MV-4-11 (cell line): ENCODE measurements at regions not wholly inside any gene's neighbourhood (a gene's known extent, or its start where the extent isn't known, plus 50 kb on each side); places are given as distances from the start of the nearest gene placed in this dataset.

Experiments used
- DNase-seq: peaks from one replicate; lab custom pipeline; 2025; lab: John Stamatoyannopoulos, UW

DNA sequence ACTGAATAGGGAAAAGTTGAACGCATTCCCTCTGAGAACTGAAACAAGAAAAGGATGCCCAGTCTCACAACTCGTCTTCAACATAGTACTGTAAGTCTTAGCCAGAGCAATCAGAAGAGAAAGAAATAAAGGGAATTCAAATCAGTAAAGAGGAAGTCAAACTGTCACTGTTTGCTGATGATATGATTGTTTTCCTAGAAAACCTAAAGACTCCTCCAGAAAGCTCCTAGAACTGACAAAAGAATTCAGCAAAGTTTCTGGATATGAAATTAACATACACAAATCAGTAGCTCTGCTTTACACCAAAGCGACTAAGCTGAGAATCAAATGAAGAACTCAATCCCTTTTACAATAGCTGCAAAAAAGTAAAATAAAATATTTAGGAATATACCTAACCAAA, 471.2 kb upstream of the CNTN5 start:
- DNase-seq: no peak

DNA sequence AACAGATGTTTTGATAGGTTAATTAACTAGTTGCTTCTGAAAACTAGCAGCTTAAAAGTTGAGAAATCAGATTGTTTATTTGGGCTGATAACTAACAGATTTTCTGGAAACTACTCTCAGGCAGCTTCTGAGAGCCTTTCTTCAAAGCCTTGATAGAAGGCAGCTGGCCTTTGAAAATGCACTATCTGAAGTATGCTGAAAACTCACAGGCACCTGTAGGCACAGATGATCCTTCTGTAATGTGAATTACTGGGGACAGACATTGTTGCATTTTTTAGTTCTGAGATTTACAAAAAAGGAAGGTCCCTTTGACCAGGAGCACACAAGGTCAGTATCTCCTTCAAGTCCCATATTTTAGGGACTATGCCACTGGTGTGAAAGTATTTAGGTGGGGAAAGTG, 460.8 kb upstream of the CNTN5 start:
- no peak for DNase-seq

DNA sequence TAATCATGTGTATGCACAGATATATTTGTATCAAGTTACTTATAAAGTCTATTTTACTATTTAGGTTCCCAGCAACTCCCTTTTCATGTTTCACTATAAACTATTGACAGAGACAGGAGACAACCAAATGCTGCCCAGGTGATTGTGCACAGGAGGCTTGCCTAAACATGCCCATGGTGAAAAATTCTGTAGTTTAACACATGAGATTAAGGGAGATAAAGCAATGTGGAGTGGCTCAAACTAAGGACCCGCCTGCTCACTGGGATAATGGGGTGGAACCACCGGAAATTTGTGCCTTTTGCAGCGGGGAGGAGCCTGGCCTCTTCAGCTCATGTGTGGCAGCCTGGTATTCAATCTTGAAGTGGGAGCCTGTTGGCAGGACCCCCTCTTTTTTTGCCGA, 459.5 kb upstream of the CNTN5 start:
- DNase-seq: no peak

DNA sequence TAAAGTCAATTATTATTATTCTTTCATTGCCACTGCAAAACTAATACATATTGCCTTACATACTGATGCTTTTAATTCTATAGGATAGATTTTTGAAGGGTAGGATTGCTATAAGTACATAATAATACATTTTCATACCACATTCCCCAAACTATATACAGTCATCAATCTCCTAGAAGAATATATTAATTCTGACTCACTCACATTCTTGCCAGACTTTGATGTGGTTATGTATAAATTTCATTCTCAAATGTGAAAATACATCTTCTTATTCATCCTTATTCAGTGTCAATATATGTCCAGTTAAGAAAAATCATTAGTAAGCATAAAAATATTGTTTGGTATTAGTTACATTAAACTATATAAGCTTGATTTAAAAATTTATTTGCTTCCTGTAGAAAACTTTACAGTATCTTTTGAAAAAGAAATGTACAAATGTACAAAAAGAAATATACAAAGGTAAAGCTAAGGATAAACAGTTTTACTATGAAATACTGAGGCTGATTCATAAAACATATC, 458.8 kb upstream of the CNTN5 start:
- DNase-seq: no peak

GRCh38 chr11:98564233-98564632, 456.5 kb upstream of the CNTN5 start:
- no peak for DNase-seq

DNA sequence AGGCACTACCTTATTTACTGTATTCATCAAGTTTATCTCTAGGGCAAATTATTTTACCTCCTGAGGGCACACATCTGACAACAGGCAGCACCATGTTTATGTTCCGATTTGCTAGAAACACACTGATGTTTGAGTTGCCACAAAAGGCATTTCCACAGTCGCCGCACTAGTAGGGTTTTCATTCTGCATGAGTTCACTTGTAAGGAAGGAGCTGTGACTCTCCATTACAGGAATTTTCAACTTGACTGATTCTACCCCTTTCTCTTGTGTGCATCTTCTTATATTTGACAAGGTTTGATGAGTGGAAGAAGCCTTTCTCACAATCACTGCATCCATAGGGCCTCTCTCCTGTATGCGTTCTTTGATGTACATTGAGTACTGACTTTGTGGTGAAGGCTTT, 455.9 kb upstream of the CNTN5 start:
- no peak for DNase-seq

DNA sequence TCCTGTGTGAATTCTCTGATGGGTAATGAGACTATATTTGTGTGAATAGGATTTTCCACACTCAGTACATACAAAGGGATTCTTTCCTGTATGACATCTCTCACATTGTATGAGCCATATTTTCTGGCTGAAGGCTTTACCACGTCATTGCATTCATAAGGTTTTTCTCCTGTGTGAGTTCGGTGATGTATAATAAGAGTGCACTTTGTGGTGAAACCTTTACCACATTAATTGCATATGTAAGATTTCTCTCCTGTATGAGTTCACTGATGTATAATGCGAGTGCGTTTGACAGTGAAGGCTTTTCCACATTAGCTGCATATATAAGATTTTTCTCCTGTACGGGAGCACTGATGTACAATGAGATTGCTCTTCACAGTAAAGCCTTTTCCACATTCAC, 455.4 kb upstream of the CNTN5 start:
- no peak for DNase-seq

DNA sequence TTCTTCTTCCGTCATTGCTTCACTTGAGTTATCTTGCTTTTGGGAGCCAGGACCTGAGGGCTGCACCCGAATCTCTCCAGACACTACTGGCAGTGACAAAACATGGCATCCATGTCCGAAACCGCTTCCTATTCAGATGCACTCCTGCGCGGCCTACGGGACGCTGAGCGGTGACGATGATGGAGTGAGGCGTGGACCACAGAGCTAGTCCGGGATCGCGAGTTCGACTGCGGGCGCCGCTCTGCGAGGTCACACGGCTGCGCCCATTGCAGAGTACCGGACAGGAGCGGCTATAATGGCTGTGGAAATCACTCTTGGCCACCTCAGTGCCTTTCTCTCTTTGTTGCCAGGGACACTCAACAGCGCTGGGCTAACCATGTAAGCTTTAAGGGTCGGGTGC, 453.8 kb upstream of the CNTN5 start:
- DNase-seq: no peak

GRCh38 chr11:98568013-98568412, 452.7 kb upstream of the CNTN5 start:
- DNase-seq: no peak

- no peak for DNase-seq
Observed at GRCh38 chr11:98572941-98573340, 447.8 kb upstream of the CNTN5 start.

- peak; percentile 13 for DNase-seq
Observed at GRCh38 chr11:98587884-98588283, 432.9 kb upstream of the CNTN5 start.

GRCh38 chr11:98589967-98590366, 430.8 kb upstream of the CNTN5 start:
- DNase-seq: peak; percentile 30

- no peak for DNase-seq
Observed at GRCh38 chr11:98600103-98600502, 420.6 kb upstream of the CNTN5 start.

DNA sequence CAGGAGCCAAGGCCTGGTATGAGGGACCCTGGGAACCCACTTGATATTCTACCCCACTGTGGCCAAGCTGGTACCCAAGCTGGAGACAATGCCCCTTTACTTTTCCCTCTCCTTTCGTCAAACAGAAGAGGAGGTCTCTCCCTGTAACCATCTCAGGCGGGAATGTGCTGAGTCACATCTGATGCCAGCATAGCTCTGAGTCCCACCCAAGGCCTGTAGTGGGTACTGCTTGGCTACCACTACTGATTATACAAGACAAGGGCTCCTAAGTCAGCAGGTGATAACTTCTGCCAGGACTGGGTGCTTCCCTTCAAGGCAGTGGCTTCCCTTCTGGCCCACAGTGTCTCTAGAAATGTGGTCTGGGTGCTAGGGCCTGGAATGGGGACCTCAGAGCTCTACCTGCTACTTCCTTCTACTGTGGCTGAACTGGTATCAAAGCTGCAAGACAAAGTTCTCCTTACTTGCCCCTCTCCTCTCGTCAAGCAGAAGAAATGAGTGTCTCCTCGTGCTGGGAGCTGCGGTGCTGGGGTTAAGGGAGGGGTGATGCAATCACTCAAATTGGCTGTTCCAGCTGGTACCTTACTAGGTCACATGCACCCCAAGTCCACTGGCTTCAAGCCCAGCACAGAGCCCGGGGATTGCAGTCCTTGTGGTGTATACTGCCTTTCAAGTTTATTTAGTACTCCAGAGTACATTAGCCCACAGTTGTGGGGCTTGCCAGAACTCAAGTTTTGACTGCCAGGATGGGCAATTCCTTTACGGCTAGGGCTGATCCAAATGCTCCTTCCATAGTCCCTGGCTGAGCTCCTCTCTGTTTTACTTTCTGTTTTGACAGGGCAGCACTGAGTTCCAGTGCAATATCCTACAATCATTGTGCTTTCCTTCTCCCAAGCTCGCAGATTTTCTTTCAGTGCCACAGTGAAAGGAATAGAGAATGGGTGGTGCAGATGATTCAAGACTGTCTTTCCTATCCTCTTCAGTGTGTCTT, 419.7 kb upstream of the CNTN5 start:
- DNase-seq: peak; percentile 21

- no peak for DNase-seq
Observed at GRCh38 chr11:98616098-98616655, 404.6 kb upstream of the CNTN5 start.

DNA sequence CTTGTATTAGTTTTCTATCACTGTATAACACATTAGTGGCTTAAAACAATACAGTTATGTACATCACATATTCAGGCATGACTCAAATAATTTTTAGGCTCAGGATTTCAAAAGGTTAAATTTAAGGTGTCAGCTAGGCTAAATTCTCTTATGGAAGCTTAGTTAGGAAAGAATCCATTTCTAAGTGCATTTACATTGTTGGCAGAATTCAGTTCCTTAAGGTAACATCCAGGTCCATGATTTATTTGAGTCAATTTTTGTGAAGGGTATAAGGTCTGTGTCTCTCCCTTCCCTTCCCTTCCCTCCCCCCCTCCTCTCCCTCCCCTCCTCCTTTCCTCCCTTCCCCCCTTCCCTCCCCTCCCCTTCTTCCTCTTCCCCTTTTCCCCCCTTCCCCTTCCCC, 399.0 kb upstream of the CNTN5 start:
- DNase-seq: no peak

- no peak for DNase-seq
Observed at GRCh38 chr11:98625526-98625925, 395.2 kb upstream of the CNTN5 start.

GRCh38 chr11:98630736-98631135, 390.0 kb upstream of the CNTN5 start:
- no peak for DNase-seq

DNA sequence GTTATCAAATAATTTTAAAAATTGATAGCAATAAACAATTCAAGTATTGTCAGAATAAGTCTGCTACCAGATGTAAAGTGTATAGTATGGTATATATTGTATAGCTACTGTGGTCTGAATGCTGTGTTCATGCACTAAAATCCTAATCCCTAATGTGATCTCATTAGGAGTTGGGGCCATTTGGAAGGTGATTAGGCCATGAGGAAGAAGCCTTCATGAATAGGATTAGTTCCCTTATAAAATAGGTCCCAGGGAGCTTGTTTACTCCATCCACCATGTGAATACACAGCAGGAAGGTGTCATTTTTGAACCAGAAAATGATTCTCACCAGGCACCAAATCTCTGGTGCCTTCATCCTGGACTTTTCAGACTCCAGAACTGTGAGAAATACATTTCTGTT, 363.0 kb upstream of the CNTN5 start:
- DNase-seq: no peak

DNA sequence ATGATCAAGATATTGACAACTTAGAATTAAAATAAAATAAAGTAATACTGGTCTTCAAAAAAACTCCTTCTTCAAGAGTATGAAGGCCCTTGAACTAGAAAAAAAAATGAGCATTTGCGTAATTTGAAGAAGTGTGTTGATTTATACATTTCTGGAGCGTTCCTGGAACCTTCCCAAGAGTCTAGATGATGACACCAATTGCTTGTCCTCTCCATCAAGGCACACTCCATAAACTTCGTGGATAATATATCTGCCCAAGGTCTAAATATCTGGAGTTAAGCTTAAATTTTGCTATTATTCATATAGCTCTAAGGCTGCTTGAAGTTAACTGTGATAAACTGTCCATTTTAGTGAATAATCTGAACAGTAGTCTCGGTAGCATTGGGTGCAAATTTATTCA, 361.3 kb upstream of the CNTN5 start:
- no peak for DNase-seq

DNA sequence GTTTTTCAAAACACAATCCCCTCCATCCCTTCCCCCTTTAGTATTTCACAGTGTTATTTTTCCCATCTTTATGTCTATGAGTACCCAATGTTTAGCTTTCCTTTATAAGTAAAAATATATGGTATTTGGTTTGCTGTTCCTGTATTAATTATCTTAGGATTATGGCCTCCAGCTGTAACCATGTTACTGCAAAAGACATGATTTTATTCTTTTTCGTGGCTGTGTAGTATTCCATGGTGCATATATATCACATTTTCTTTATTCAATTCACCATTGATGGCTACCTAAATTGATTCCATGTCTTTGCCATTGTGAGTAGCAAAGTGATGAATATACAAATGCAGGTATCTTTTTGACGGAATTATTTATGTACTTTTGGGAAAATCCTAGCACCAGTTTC, 346.4 kb upstream of the CNTN5 start:
- no peak for DNase-seq

- DNase-seq: no peak
Observed at GRCh38 chr11:98679673-98680072, 341.1 kb upstream of the CNTN5 start.

- no peak for DNase-seq
Observed at GRCh38 chr11:98701541-98701940, 319.2 kb upstream of the CNTN5 start.
